HCT116 (cell line): ENCODE measurements at regions not wholly inside any gene's neighbourhood (a gene's known extent, or its start where the extent isn't known, plus 50 kb on each side); places are given as distances from the start of the nearest gene placed in this dataset.

Experiments used
- ATAC-seq: fragments of 200-7000 bp; cut with Tn5 transposase; 2 replicates; pipeline ENCODE4 v1.9.1; 2020; ENCODE audit warnings: mild to moderate bottlenecking, moderate library complexity
- BruUV-seq: library from RNA; stranded (reverse); fragments of 400-500 nt; replicated peaks from 2 replicates; lab custom pipeline; 2021; lab: Mats Ljungman, UMichigan
- CTCF ChIA-PET: fragments of 300-600 bp; sonication (Branson Sonifier 250); formaldehyde crosslinking; loops from one replicate; lab custom pipeline; 2021; ENCODE audit warnings: antibody characterized with exemption; lab: Charles Lee
- POLR2A ChIA-PET: fragments of 300-600, 350-600 bp; sonication (Branson Sonifier 250); formaldehyde crosslinking; loops from one replicate; lab custom pipeline; 2021; ENCODE audit warnings: antibody characterized with exemption; lab: Charles Lee
- RAD21 ChIA-PET, 2 experiments: fragments of 300-600 bp; sonication (Branson Sonifier 250); formaldehyde crosslinking; loops; one replicate each; lab custom pipeline; 2023; ENCODE audit warnings: low total read pairs in 2 of 2; ENCODE audit not compliant: uncharacterized antibody in 2 of 2, unreplicated experiment in 2 of 2, low non-redundant PET in 1 of 2; lab: Charles Lee
- DNase-seq: peaks from one replicate; pipeline ENCODE4 v3.0.0-alpha.2; 2010; ENCODE audit warnings: low read depth, low spot score
- H2AFZ ChIP-seq: fragments of 200-600 bp; shearing (Covaris generic), sonication (generic); 2 replicates; pipeline ENCODE4 v1.6.1; 2017; ENCODE audit warnings: low read depth, mixed run types, mixed read lengths, antibody characterized with exemption, low read length; ENCODE audit not compliant: poor library complexity, severe bottlenecking
- H3K27ac ChIP-seq: 2 replicates; pipeline ENCODE4 v1.5.1; 2012; ENCODE audit warnings: low read depth, low read length
- H3K27me3 ChIP-seq: fragments of 200-600 bp; sonication (generic); 2 replicates; pipeline ENCODE4 v1.6.1; 2016; ENCODE audit warnings: mixed run types, low read length, mixed read lengths; ENCODE audit not compliant: insufficient read depth
- H3K36me3 ChIP-seq, 2 experiments: fragments of 200-500 bp in 1 of 2; fragments of 200-600 bp in 1 of 2; sonication (Bioruptor generic) in 1 of 2; sonication (generic) in 1 of 2; 2 replicates each; pipeline versions ENCODE4 v1.5.1 to v1.6.1; 2014 to 2016; ENCODE audit warnings: low read length in 2 of 2, inconsistent platforms in 1 of 2, mixed read lengths in 1 of 2, mixed run types in 1 of 2; ENCODE audit not compliant: insufficient read depth in 2 of 2, control insufficient read depth in 1 of 2
- H3K4me1 ChIP-seq, 2 experiments: fragments of 200-600 bp in 1 of 2; sonication (generic) in 1 of 2; 2 replicates each; pipeline versions ENCODE4 v1.5.1 to v1.6.1; 2012 to 2017; ENCODE audit warnings: low read length in 2 of 2, inconsistent platforms in 1 of 2, mild to moderate bottlenecking in 1 of 2, mixed read lengths in 1 of 2, mixed run types in 1 of 2, moderate library complexity in 1 of 2; ENCODE audit not compliant: insufficient read depth in 2 of 2, control insufficient read depth in 1 of 2
- H3K4me2 ChIP-seq: fragments of 200-600 bp; sonication (generic); 2 replicates; pipeline ENCODE4 v1.6.1; 2017; ENCODE audit warnings: mixed run types, low read length, mixed read lengths
- H3K4me3 ChIP-seq, 2 experiments: fragments of 200-600 bp in 1 of 2; sonication (generic) in 1 of 2; replicated peaks in 1 of 2; 2 replicates each; pipeline ENCODE4 v1.5.1; 2011 to 2016; ENCODE audit warnings: low read length in 2 of 2, control low read depth in 1 of 2, low read depth in 1 of 2, mild to moderate bottlenecking in 1 of 2, mixed read lengths in 1 of 2, mixed run types in 1 of 2
- H3K79me2 ChIP-seq: fragments of 200-600 bp; sonication (generic); 2 replicates; pipeline ENCODE4 v1.6.1; 2017; ENCODE audit warnings: mild to moderate bottlenecking, mixed run types, low read length, moderate library complexity, mixed read lengths; ENCODE audit not compliant: insufficient read depth
- H3K9ac ChIP-seq: fragments of 200-600 bp; sonication (generic); 2 replicates; pipeline ENCODE4 v1.6.1; 2016; ENCODE audit warnings: low read length, mixed read lengths
- H3K9me2 ChIP-seq: fragments of 200-600 bp; sonication (generic), shearing (Covaris generic); 2 replicates; pipeline ENCODE4 v1.6.1; 2017; ENCODE audit warnings: mixed run types, mild to moderate bottlenecking, moderate library complexity; ENCODE audit not compliant: insufficient read depth
- H3K9me3 ChIP-seq, 2 experiments: fragments of 200-500 bp in 1 of 2; fragments of 200-600 bp in 1 of 2; sonication (Bioruptor generic) in 1 of 2; sonication (generic) in 1 of 2; 2 replicates each; pipeline ENCODE4 v1.6.1; 2014 to 2017; ENCODE audit warnings: low read length in 2 of 2, mixed read lengths in 2 of 2, inconsistent platforms in 1 of 2, low read depth in 1 of 2, mild to moderate bottlenecking in 1 of 2, mixed run types in 1 of 2, moderate library complexity in 1 of 2; ENCODE audit not compliant: control insufficient read depth in 1 of 2, insufficient read depth in 1 of 2
- H4K20me1 ChIP-seq: fragments of 200-600 bp; sonication (generic), shearing (Covaris generic); 2 replicates; pipeline ENCODE4 v1.6.1; 2017; ENCODE audit warnings: mixed run types, mild to moderate bottlenecking, moderate library complexity; ENCODE audit not compliant: insufficient read depth
- ATF3 ChIP-seq: IDR thresholded peaks from 2 replicates; pipeline ENCODE4 v1.6.1; 2012
- CBX3 ChIP-seq: IDR thresholded peaks from 2 replicates; pipeline ENCODE4 v1.6.1; 2012; ENCODE audit warnings: low read depth
- CTCF ChIP-seq, 3 experiments: fragments of 200-600 bp in 1 of 3; sonication (generic) in 1 of 3; IDR thresholded peaks in 2 of 3; conservative IDR thresholded peaks in 1 of 3; 2 replicates each; pipeline ENCODE4 v1.5.1; 2012 to 2017; ENCODE audit warnings: low read depth in 2 of 3, low read length in 2 of 3, antibody characterized with exemption in 1 of 3, borderline replicate concordance in 1 of 3, control low read depth in 1 of 3, mild to moderate bottlenecking in 1 of 3, mixed read lengths in 1 of 3, mixed run types in 1 of 3, moderate library complexity in 1 of 3; ENCODE audit not compliant: insufficient read depth in 1 of 3
- EGR1 ChIP-seq: IDR thresholded peaks from 2 replicates; pipeline ENCODE4 v1.6.1; 2012; ENCODE audit warnings: low read depth
- ELF1 ChIP-seq: IDR thresholded peaks from 2 replicates; pipeline ENCODE4 v1.6.1; 2012; ENCODE audit warnings: low read depth, borderline replicate concordance
- EZH2 ChIP-seq: fragments of 200-600 bp; sonication (generic); IDR thresholded peaks from 2 replicates; pipeline ENCODE4 v1.6.1; 2017; ENCODE audit warnings: antibody characterized with exemption, mixed run types
- EZH2phosphoT487 ChIP-seq: fragments of 200-600 bp; IDR thresholded peaks from 2 replicates; pipeline ENCODE4 v1.6.1; 2018; ENCODE audit warnings: antibody characterized with exemption, borderline replicate concordance
- FOSL1 ChIP-seq: IDR thresholded peaks from 2 replicates; pipeline ENCODE4 v1.6.1; 2012; ENCODE audit warnings: low read depth
- JUND ChIP-seq: IDR thresholded peaks from 2 replicates; pipeline ENCODE4 v1.6.1; 2012
- MAX ChIP-seq: IDR thresholded peaks from 2 replicates; pipeline ENCODE4 v1.6.1; 2012
- POLR2A ChIP-seq: IDR thresholded peaks from 2 replicates; pipeline ENCODE4 v1.7.0; 2011; ENCODE audit warnings: borderline replicate concordance; ENCODE audit not compliant: insufficient read depth, insufficient read length; ENCODE audit errors: extremely low read depth
- POLR2AphosphoS5 ChIP-seq: IDR thresholded peaks from 2 replicates; pipeline ENCODE4 v1.6.1; 2011; ENCODE audit warnings: mild to moderate bottlenecking, low read depth, low read length, moderate library complexity
- RAD21 ChIP-seq: IDR thresholded peaks from 2 replicates; pipeline ENCODE4 v1.6.1; 2012; ENCODE audit warnings: low read depth, mild to moderate bottlenecking
- SP1 ChIP-seq: IDR thresholded peaks from 2 replicates; pipeline ENCODE4 v1.6.1; 2012; ENCODE audit warnings: low read depth
- SRF ChIP-seq: IDR thresholded peaks from 2 replicates; pipeline ENCODE4 v1.6.1; 2012; ENCODE audit warnings: low read depth
- TCF7L2 ChIP-seq: IDR thresholded peaks from 2 replicates; pipeline ENCODE4 v1.7.0; 2011; ENCODE audit warnings: borderline replicate concordance, inconsistent platforms; ENCODE audit not compliant: insufficient read depth, insufficient read length; ENCODE audit errors: extremely low read depth
- YY1 ChIP-seq: IDR thresholded peaks from 2 replicates; pipeline ENCODE4 v1.6.1; 2011; ENCODE audit warnings: low read length, low read depth, moderate library complexity, mild to moderate bottlenecking; ENCODE audit not compliant: insufficient replicate concordance; ENCODE audit errors: extremely low read depth
- ZBTB33 ChIP-seq: IDR thresholded peaks from 2 replicates; pipeline ENCODE4 v1.6.1; 2011; ENCODE audit warnings: mild to moderate bottlenecking, low read length, moderate library complexity; ENCODE audit not compliant: insufficient replicate concordance; ENCODE audit errors: extremely low read depth
- ZFX ChIP-seq: fragments of 450-650 bp; IDR thresholded peaks from 2 replicates; pipeline ENCODE4 v1.6.1; 2017
- ZNF274 ChIP-seq: fragments of 200-500 bp; sonication (Bioruptor generic); IDR thresholded peaks from 2 replicates; pipeline ENCODE4 v1.6.1; 2014; ENCODE audit warnings: mild to moderate bottlenecking, low read depth, low read length, inconsistent platforms
- intact Hi-C: fragments of 100-400 bp; cut with micrococcal nuclease; formaldehyde crosslinking; loops from 2 replicates; pipeline ENCODE4 v1.10.0; 2022

GRCh38 chr13:54706336-54706735 lies 1677.7 kb downstream of the OLFM4 start:
- H3K36me3 ChIP-seq = no peaks in the 10 kb centered on the region
- H3K9ac ChIP-seq = no peak overlapping the region
- DNase-seq (no peak), ATAC-seq (no peak)
- H2AFZ ChIP-seq = no peak overlapping the region
- intact Hi-C loops = no loop called here
- TF ChIP-seq POLR2AphosphoS5 (no peak), FOSL1 (no peak), ZBTB33 (no peak), YY1 (no peak), SRF (no peak), CTCF (IDR thresholded peaks at IDR 0.05 in 2 of 3, conservative IDR thresholded peaks at IDR 0.05 in 1 of 3; ENCODE audit: borderline replicate concordance in 1 of 3, insufficient read depth in 1 of 3, low read depth in 2 of 3, low read length in 2 of 3) (no peak), EZH2 (no peak), ATF3 (no peak), EGR1 (no peak), EZH2phosphoT487 (no peak), SP1 (no peak), ELF1 (no peak), POLR2A (no peak), RAD21 (no peak), JUND (no peak), ZNF274 (no peak), TCF7L2 (no peak), MAX (no peak), CBX3 (no peak), ZFX (no peak)
- no peak overlapping the region for H3K27ac ChIP-seq
- ChIA-PET POLR2A (no interaction called here), RAD21 (no interaction called here), CTCF (no interaction called here)
- H3K4me1 ChIP-seq = no peaks in the 10 kb centered on the region
- no TSS peak for BruUV-seq
- no peaks in the 10 kb centered on the region for H4K20me1 ChIP-seq
- no peaks in the 10 kb centered on the region for H3K27me3 ChIP-seq
- no peak overlapping the region for H3K4me3 ChIP-seq
- peaks cover 0 to 17% of the 10 kb centered on the region in 2 experiments; a peak in 1 of 4 replicates for H3K9me3 ChIP-seq
- no peak overlapping the region for H3K4me2 ChIP-seq
- no peaks in the 10 kb centered on the region for H3K9me2 ChIP-seq
- H3K79me2 ChIP-seq = no peaks in the 10 kb centered on the region
